ENCODE measurements at regions not wholly inside any gene's neighbourhood (a gene's known extent, or its start where the extent isn't known, plus 50 kb on each side); places are given as distances from the start of the nearest gene placed in this dataset.
"Not testable (repeated sequence)": the region's sequence is repeated elsewhere in the genome, so short reads cannot be mapped to it uniquely, and the experiment has no call there.

DNA sequence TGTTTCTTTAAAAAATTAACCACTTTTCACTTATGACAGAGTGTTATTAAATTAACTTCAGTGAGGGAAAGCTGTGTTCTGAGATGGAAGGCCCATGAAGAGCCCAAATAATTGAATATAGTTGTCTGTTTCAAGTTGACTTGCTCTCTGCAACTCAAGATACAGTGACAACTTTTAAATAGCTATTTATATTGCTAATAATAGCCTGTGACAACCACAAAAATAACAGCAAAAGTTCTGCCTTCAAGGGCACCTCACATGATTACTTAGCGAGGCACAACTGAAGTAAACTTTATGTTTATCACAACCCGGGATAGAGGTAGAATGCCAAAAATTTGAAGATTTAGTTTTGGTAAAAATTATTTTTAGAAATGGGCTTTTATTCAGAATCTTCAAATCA is 167.3 kb upstream of the SCN7A start:
- TF ChIP-seq ZNF274 (IDR thresholded peaks at IDR 0.05; ENCODE audit: low read depth, low read length), result no peak
- TF ChIP-seq SUZ12 (IDR thresholded peaks at IDR 0.05; ENCODE audit: extremely low read depth, insufficient read depth, insufficient read length), result no peak
- no peak for TF ChIP-seq YY1 (IDR thresholded peaks at IDR 0.05; ENCODE audit: insufficient read depth, insufficient read length)
- Histone ChIP-seq H3K4me1 (ENCODE audit: insufficient read depth, insufficient read length) (no peaks in the 10 kb centered on the region), H3K27me3 (ENCODE audit: insufficient read depth, insufficient read length) (no peaks in the 10 kb centered on the region)

GRCh38 chr2:166658901-166659300 is 164.9 kb upstream of the SCN7A start:
- Histone ChIP-seq H3K9ac (ENCODE audit: insufficient read length, low read depth) (no peak overlapping the region), H3K36me3 (ENCODE audit: insufficient read depth, insufficient read length, low read length) (no peaks in the 10 kb centered on the region), H3K27me3 (ENCODE audit: insufficient read depth, insufficient read length) (no peaks in the 10 kb centered on the region), H3K4me1 (ENCODE audit: insufficient read depth, insufficient read length) (no peaks in the 10 kb centered on the region), H3K4me3 (ENCODE audit: insufficient read length, low read depth) (no peak overlapping the region), H3K9me3 (ENCODE audit: insufficient read depth, low read length) (no peaks in the 10 kb centered on the region)
- no peak for TF ChIP-seq SUZ12 (IDR thresholded peaks at IDR 0.05; ENCODE audit: extremely low read depth, insufficient read depth, insufficient read length)
- no peak for TF ChIP-seq ZNF274 (IDR thresholded peaks at IDR 0.05; ENCODE audit: low read depth, low read length)
- no peak for TF ChIP-seq YY1 (IDR thresholded peaks at IDR 0.05; ENCODE audit: insufficient read depth, insufficient read length)
- DNase-seq (ENCODE audit: low read depth, low spot score), result no peak

More for the DNA sequence above, 167.3 kb upstream of the SCN7A start:
- Histone ChIP-seq H3K9me3 (ENCODE audit: insufficient read depth, low read length) (no peaks in the 10 kb centered on the region), H3K9ac (ENCODE audit: insufficient read length, low read depth) (no peak overlapping the region), H3K36me3 (ENCODE audit: insufficient read depth, insufficient read length, low read length) (no peaks in the 10 kb centered on the region), H3K4me3 (ENCODE audit: insufficient read length, low read depth) (no peak overlapping the region)
- no peak for DNase-seq (ENCODE audit: low read depth, low spot score)

DNA sequence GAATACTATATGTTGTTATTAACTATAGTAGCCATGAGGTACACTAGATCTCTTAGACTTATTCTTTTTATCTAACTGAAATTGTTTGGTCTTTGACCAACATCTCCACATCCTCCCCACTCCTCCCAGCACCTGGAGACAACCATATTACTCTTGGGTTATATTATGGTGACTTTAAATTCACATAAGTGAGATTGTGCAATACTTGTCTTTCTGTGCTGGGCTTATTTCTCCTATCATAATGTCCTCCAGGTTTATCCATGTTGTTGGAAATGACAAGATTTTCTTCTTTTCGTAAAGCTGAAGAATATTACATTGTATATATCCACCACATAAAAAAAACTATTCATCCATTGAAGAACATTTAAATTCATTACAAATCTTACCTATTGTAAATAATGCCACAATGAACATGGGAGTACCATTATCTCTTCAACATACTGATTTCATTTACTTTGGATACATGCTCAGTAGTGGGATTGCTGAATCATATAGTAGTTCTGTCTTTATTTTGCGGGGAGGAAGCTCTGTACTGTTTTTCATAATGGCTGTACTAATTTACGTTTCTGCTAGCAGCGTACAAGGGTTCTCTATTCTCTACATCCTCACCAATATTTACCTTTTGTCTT is 159.2 kb upstream of the SCN7A start:
- no peak for DNase-seq (ENCODE audit: low read depth, low spot score)

GRCh38 chr2:166651991-166652390 is 157.9 kb upstream of the SCN7A start:
- no peaks in the 10 kb centered on the region for H3K4me1 ChIP-seq (ENCODE audit: insufficient read depth, insufficient read length)
- no peaks in the 10 kb centered on the region for H3K9me3 ChIP-seq (ENCODE audit: insufficient read depth, low read length)
- DNase-seq (ENCODE audit: low read depth, low spot score), result no peak
- no peaks in the 10 kb centered on the region for H3K36me3 ChIP-seq (ENCODE audit: insufficient read depth, insufficient read length, low read length)
- no peaks in the 10 kb centered on the region for H3K27me3 ChIP-seq (ENCODE audit: insufficient read depth, insufficient read length)
- no peak for TF ChIP-seq SUZ12 (IDR thresholded peaks at IDR 0.05; ENCODE audit: extremely low read depth, insufficient read depth, insufficient read length)
- no peak for TF ChIP-seq YY1 (IDR thresholded peaks at IDR 0.05; ENCODE audit: insufficient read depth, insufficient read length)
- TF ChIP-seq ZNF274 (IDR thresholded peaks at IDR 0.05; ENCODE audit: low read depth, low read length), result no peak
- no peak overlapping the region for H3K9ac ChIP-seq (ENCODE audit: insufficient read length, low read depth)
- no peak overlapping the region for H3K4me3 ChIP-seq (ENCODE audit: insufficient read length, low read depth)

More for the DNA sequence above, 159.2 kb upstream of the SCN7A start:
- H3K4me3 ChIP-seq (ENCODE audit: insufficient read length, low read depth), result no peak overlapping the region
- H3K36me3 ChIP-seq (ENCODE audit: insufficient read depth, insufficient read length, low read length), result no peaks in the 10 kb centered on the region
- no peak overlapping the region for H3K9ac ChIP-seq (ENCODE audit: insufficient read length, low read depth)
- H3K9me3 ChIP-seq (ENCODE audit: insufficient read depth, low read length), result no peaks in the 10 kb centered on the region
- TF ChIP-seq ZNF274 (IDR thresholded peaks at IDR 0.05; ENCODE audit: low read depth, low read length) (no peak), SUZ12 (IDR thresholded peaks at IDR 0.05; ENCODE audit: extremely low read depth, insufficient read depth, insufficient read length) (no peak), YY1 (IDR thresholded peaks at IDR 0.05; ENCODE audit: insufficient read depth, insufficient read length) (no peak)
- no peaks in the 10 kb centered on the region for H3K4me1 ChIP-seq (ENCODE audit: insufficient read depth, insufficient read length)
- H3K27me3 ChIP-seq (ENCODE audit: insufficient read depth, insufficient read length), result no peaks in the 10 kb centered on the region

DNA sequence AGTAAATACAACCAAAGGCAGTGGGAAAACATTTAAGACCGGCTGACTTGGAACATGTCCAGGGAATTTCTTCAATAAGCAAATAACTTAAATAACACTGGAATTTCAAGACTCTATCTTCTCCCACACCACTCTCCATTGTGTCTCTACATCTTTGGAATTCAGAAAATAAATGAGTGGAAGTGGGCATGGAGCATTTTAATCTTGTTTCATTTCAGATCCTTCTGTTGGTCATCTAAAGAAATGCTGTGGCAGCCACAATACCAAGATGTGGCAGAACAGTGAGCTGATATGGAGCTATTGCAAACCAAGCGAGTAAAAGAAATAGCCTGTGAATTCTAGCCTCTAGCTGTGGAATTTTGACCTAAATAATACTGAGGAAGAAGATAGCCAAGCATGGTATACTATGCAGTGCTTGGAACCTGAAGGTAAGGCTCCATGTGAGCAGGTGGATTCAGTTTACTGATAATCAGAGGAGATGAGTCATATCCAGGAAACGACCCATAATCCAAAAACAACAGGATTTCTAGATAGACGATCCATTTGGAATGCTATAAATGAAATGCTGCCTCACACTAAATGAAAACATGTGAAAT is 157.1 kb upstream of the SCN7A start:
- no peak overlapping the region for H3K9ac ChIP-seq (ENCODE audit: insufficient read length, low read depth)
- no peak for DNase-seq (ENCODE audit: low read depth, low spot score)

DNA sequence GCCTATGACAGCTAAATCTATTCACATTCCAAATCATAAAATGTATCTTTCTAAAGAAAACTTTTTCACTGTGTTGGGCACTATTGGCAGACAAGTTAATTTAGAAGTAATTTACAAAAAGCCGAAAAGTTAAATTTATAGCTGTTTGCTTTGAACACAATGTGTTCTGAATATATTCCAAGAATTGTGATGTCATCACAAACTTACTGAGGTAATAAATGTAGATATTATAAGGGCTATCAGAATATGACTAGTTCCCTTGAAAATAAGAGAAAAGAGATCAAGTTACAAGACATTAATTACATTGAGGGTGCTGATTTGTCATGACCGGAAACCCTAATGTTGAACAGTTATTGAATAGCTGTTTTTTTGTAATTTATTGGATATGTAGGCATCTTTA is 153.9 kb upstream of the SCN7A start:
- TF ChIP-seq SUZ12 (IDR thresholded peaks at IDR 0.05; ENCODE audit: extremely low read depth, insufficient read depth, insufficient read length) (no peak), ZNF274 (IDR thresholded peaks at IDR 0.05; ENCODE audit: low read depth, low read length) (no peak), YY1 (IDR thresholded peaks at IDR 0.05; ENCODE audit: insufficient read depth, insufficient read length) (no peak)
- Histone ChIP-seq H3K4me3 (ENCODE audit: insufficient read length, low read depth) (no peak overlapping the region), H3K9me3 (ENCODE audit: insufficient read depth, low read length) (peaks cover 4% of the 10 kb centered on the region; the same call in 1 of the 2 replicates), H3K9ac (ENCODE audit: insufficient read length, low read depth) (no peak overlapping the region), H3K4me1 (ENCODE audit: insufficient read depth, insufficient read length) (no peaks in the 10 kb centered on the region), H3K27me3 (ENCODE audit: insufficient read depth, insufficient read length) (no peaks in the 10 kb centered on the region), H3K36me3 (ENCODE audit: insufficient read depth, insufficient read length, low read length) (no peaks in the 10 kb centered on the region)
- no peak for DNase-seq (ENCODE audit: low read depth, low spot score)

More for the DNA sequence above, 157.1 kb upstream of the SCN7A start:
- Histone ChIP-seq H3K27me3 (ENCODE audit: insufficient read depth, insufficient read length) (no peaks in the 10 kb centered on the region), H3K9me3 (ENCODE audit: insufficient read depth, low read length) (no peaks in the 10 kb centered on the region), H3K4me1 (ENCODE audit: insufficient read depth, insufficient read length) (no peaks in the 10 kb centered on the region), H3K36me3 (ENCODE audit: insufficient read depth, insufficient read length, low read length) (no peaks in the 10 kb centered on the region), H3K4me3 (ENCODE audit: insufficient read length, low read depth) (no peak overlapping the region)
- TF ChIP-seq ZNF274 (IDR thresholded peaks at IDR 0.05; ENCODE audit: low read depth, low read length) (no peak), SUZ12 (IDR thresholded peaks at IDR 0.05; ENCODE audit: extremely low read depth, insufficient read depth, insufficient read length) (no peak), YY1 (IDR thresholded peaks at IDR 0.05; ENCODE audit: insufficient read depth, insufficient read length) (no peak)

DNA sequence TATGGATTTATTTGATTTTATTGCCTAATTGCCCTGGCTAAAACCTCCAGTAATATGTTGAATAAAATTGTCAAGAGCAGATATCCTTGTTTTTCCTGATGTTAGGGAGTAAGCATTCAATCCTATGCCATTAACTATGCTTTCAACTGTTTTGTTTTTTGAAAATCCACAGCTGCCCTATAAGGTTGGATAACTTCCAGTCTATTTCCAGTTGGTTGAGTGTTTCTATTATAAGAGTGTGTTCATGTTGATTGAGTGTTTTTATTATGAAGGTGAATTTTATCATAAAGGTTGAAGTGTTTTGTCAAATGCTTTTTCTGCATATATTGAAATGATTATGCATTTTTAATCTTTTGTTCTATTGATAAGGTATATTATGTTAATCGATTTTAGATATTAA is 149.9 kb upstream of the SCN7A start:
- no peak overlapping the region for H3K4me3 ChIP-seq (ENCODE audit: insufficient read length, low read depth)
- no peak for DNase-seq (ENCODE audit: low read depth, low spot score)
- H3K36me3 ChIP-seq (ENCODE audit: insufficient read depth, insufficient read length, low read length), result no peaks in the 10 kb centered on the region
- peaks cover 27% of the 10 kb centered on the region for H3K9me3 ChIP-seq (ENCODE audit: insufficient read depth, low read length)
- no peaks in the 10 kb centered on the region for H3K4me1 ChIP-seq (ENCODE audit: insufficient read depth, insufficient read length)
- H3K9ac ChIP-seq (ENCODE audit: insufficient read length, low read depth), result no peak overlapping the region
- H3K27me3 ChIP-seq (ENCODE audit: insufficient read depth, insufficient read length), result no peaks in the 10 kb centered on the region
- TF ChIP-seq ZNF274 (IDR thresholded peaks at IDR 0.05; ENCODE audit: low read depth, low read length) (no peak), YY1 (IDR thresholded peaks at IDR 0.05; ENCODE audit: insufficient read depth, insufficient read length) (no peak), SUZ12 (IDR thresholded peaks at IDR 0.05; ENCODE audit: extremely low read depth, insufficient read depth, insufficient read length) (no peak)

- H3K27me3 ChIP-seq (ENCODE audit: insufficient read depth, insufficient read length); DNase-seq (ENCODE audit: low read depth, low spot score); H3K4me1 ChIP-seq (ENCODE audit: insufficient read depth, insufficient read length); H3K9ac ChIP-seq (ENCODE audit: insufficient read length, low read depth); H3K36me3 ChIP-seq (ENCODE audit: insufficient read depth, insufficient read length, low read length); H3K4me3 ChIP-seq (ENCODE audit: insufficient read length, low read depth): not testable (repeated sequence)
- peaks cover 27% of the 10 kb centered on the region for H3K9me3 ChIP-seq (ENCODE audit: insufficient read depth, low read length)
Observed at GRCh38 chr2:166641516-166641915, 147.5 kb upstream of the SCN7A start.

Measured in NT2/D1 (cell line).